GM21576 (cell line): ENCODE measurements at regions not wholly inside any gene's neighbourhood (a gene's known extent, or its start where the extent isn't known, plus 50 kb on each side); places are given as distances from the start of the nearest gene placed in this dataset.

Experiments
- ATAC-seq: cut with Tn5 transposase; IDR thresholded peaks from one replicate; pipeline ENCODE4 v1.9.1; 2021; ENCODE audit warnings: mild to moderate bottlenecking, moderate library complexity; ENCODE audit not compliant: unreplicated experiment

DNA sequence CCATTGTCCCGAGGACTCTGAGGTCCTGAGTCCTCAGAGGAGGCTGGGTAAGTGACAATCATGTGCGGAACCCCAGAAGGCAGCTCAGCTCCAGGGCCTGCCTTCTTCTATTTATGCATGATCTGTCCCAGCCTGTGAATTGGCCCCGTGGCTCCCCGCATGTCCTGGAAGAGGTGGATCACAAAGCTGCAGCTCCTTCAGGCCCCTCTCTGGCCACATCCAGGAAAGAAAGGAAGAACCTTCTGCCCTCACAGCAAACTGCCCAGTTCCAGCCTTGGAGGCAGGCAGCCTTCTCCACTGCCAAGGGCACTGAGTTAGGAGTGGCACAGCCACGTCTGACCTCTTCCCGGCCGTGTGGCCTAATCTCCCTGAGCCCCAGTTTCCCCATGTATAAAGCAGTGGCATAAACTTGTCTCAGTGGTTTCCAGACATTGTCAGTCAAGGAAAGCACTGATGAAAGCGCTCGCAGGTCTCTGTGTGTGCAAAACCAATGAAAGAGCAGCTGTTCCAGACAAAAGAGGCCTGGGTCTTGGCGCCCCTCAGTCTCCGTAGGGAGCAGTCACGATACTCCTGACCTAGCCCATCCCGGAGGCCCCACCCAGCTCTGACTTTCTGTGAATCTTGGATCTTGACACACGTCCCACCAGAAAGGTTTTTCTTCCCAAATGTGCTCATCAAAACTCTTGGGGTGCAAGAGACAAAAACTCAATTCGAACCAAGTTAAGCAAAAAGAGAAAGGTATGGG, 497.3 kb downstream of the SHQ1 start:
- ATAC-seq, result no peak

DNA sequence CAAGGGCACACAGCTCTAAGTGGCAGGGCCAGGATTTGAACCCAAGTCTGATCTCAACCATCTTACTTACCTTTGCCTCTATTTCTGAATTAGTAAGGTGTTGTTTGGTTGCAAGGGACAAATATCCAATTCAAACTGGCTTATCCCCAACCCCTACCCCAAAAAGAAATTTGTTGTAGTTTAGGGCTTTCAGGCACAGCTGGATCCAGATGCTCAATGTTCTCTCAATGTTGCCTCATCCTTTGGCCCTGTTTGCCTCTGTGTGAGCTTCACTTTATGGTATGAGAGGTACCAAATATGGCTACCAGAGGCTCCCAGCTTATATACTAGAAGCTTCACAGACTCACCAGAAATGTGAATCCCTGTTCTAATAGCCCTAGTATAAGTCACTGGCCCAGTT, 499.9 kb downstream of the SHQ1 start:
- ATAC-seq, result no peak

DNA sequence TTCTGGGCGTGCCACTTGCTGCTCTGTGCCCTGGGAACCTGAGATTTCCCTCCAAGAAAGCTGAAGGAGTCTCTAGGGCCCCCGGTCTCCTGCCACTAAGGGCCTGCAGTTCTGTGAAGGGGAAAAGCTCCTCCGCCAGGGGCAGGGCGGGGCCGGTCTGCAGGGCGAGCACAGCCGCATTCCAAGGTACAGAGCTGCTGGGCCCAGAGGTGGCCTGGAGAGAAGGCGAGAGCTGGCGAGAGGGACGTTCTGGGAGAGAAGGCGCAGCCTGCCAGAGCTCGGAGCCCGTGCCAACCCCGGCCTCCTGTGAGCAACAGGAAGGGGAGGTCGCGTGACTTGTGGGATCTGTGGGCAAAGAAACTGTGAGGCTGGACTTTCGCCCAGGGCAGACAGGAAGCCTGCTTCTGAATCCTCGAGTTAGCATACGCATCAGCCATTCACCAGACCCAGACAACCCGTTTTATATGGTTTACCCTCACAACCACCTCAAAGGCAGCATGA, 500.4 kb downstream of the SHQ1 start:
- peak; percentile 77 for ATAC-seq

DNA sequence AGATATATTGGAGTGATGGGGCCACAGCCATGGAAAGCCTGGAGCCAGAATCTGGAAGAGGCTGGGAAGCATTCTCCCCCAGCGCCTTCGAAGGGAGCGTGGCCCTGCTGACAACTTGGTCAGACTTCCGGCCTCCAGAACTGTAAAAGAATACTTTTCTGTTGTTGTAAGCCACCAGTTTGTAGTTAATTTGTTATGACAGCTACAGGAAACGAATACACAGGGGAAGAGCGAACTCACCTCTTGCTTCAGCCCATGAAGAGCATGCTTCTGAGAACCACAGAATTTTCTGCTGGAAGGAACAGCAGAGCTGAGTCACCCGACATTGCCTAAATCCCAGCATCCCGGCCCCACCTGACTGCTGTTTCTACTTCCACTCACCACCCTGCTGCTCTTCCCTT, 501.7 kb downstream of the SHQ1 start:
- no peak for ATAC-seq

DNA sequence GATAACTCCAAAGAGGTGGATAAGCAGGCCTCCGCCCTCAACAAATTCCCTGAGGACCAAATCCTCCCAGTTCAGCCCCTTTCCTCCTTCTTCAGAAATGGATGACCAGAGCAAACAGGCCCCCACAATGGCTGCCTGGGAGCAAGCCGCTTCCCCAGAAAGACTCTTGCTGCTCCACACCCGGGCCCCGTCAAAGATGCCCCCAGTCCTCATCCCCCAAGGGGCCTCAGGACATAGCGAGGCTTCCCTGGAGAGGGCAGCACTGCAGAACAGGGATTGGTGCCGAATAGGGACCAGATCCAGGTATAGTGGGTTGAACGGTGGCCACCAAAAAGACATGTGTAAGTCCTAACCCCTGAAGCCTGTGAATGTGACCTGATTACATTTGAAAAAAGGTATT, 502.3 kb downstream of the SHQ1 start:
- ATAC-seq, result no peak

DNA sequence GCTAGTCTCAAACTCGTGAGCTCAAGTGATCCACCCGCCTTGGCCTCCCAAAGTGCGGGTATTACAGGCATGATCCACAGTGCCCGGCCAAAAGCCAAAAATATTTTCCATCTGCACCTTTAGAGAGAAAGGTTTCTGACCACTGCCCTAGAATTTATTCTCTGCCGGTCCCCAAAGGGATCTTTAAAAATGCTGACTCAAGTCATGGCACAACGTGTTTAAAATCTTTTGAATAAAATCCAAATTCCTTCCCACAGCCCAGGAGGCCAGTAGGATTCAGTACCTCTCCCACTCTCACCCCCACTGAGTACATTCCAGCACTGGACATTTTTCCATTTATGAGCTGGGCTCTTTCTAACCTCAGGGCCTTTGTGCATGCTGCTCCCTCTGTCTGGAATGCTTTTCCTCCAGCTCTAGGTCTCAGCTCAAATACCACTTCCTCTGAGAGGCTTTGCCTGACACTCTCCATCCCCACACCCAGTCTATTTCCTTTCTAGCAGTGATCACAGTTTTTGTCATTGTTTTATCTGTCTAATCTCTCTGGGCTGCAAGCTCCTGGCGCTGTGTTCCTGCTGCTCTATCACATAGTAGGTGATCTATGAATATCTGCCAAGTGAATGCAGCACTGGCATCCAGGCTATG, 502.9 kb downstream of the SHQ1 start:
- ATAC-seq, result no peak

DNA sequence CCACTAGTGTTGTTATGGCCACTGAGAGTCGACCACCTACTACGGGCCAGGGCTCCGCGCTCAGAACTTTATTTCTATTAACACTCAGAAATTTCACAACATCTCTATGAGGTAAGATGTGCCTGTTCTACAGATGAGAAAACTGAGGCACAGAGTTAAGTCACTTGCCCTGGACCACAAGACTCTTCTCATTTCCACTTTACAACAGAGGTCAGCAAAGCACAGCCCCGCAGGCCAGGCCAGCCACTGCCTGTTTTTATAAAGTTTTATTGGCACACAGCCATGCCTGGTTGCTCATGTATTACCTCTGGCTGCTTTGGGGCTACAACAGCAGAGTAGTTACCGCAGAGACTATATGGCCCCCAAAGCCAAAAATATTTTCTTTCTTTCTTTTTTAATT, 503.6 kb downstream of the SHQ1 start:
- ATAC-seq, result no peak

DNA sequence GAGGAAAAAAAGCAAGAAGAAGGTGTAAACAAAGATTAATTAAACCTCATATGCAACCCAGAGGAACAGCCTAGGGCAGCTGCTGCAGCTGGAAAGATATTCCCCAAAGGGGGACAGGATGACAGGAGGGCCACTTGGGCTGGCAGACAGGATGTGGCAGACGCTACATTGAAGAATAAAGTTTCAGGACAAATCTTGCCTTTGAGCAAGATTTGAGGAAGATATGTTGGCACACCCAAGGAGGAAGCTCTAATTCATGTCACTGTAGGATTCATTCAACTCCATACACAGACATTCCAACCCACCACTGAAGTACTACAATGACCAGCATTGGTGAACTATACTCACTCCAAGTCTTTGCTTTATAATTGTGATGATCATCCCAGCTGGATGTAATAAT, 504.0 kb downstream of the SHQ1 start:
- ATAC-seq, result no peak

DNA sequence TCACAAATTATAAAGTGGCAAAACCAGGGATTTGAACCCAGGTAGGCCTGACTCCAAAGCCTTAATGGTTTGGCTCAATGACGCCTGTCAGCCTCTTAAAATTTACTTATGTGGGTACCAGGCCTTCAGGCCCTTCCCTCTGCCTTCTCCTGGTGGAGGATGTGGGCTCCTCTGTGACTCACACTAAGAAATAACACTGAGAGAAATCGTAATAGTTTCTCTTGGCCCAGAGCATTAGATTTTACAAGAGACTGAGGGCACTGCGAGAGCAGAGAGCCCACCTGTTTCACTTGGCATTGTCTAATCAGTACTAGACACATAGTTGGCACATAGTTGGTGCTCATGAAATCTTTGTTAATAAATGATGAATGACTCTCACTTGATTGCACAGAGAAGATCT, 505.2 kb downstream of the SHQ1 start:
- ATAC-seq, result no peak

DNA sequence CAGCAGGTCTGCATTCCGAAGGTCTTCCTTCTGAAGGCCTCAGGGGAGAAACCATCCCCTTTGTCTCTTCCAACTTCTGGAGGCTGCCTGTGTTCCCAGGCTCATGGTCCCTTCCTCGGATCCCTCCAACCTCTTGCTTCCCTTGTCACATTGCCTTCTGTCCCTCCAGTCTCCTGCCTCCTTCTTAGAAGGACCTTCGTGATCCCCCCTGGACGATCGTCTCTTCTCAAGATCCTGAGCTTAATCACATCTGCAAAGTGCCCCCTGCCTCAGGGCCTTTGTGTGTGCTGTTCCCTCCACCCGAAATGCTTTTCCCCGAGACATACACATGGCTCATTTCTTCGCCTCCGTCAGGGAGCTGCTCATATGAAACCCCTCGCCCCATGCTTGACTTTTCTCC, 505.8 kb downstream of the SHQ1 start:
- ATAC-seq, result no peak

DNA sequence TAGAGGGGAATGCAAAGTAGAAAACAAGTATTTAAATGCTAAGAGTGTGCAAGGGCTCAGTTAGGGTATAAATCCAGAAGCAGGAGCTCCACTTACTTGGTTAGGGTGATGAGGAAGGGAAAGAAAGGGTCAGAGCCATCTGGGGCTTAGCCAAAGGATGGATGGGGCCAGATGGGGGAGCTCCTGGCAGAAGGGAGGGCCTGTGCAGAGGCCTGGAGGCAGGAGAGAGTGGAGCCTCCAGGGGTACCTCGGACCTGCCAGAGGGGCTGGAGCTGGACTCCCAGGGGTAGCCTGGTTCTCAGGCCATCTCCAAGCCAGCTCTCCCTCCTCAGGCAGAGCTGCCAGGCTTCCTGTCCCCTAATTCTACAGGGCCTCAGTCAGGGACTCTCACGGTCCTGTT, 506.3 kb downstream of the SHQ1 start:
- no peak for ATAC-seq

DNA sequence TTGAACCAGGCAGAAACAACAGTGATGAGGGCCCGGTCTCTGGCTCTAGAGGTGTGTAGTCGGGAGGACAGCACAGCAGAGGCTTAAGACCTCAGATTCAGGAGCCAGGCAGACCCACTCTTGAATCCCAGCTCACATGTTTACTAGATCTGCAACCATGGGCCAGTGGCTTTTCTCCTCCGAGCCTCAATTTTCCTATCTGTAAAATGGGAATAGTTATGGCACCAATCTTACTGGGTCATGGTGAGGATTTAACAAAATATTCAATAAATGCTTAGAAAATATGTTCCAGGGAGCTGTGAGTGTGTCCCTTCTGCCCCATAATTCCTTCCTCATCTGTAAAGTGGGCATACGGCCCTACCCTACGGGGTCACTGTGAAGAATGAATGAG, 506.9 kb downstream of the SHQ1 start:
- ATAC-seq, result no peak

DNA sequence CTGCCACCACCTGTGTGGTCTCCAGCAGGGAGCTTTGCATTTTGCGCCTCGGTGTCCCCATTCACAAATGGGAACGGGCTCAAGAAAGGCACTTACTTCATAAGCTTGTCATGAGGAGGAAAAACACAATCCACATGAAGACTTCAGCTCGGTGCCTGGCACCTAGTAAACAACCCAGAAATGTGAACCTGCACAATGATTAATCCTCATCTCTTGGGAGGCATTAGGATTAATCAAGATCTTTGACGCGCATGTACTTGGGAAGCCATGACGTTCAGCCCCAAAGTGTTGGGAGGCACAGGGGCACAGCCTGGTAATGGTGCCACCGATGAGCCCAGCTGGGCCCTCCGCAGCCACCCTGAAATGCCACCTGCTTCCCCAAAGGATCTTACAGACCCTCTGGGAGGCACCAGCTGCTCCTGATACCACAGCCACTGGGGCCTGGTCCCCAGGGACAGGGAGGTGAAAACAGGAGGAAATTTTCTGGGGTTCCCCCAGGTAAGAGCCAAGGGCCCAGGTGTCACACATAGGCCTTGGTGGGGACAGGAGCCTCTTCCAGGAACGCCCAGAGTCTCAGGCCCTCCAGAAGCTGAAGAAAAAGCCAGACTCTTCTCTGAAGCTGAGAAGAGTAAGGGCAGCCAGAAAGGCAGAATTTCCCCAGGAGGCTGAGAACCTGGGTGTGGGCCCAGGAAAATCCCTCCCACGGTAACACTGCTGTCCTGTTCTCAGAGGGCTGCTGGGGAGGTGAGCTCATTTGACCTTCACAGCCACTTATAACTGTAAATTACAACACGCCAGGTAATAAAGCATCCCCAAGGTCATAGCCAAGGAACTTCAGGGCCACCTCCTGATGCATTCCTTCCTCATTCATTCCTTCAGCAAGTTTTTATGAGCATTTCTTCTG, 507.5 kb downstream of the SHQ1 start:
- no peak for ATAC-seq

DNA sequence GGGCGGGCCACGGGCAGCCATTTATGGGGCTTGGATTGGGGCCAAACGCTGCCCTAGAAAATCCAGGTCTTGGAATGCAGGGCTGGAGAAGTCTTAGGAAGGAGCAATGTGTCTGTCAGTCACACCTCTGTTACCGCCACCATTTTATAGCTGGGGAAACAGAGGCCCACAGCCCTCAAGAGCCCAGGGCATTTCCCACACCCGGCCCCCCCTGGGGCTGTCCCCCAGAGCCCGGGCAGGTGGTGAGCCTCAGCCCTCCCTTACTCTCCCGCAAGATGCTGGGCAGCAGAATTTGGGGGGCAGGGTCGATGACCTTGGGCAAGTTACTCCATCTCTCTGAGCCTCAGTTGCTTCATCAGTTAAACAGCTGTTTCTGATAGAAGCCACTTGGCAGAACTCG, 508.2 kb downstream of the SHQ1 start:
- ATAC-seq, result no peak

DNA sequence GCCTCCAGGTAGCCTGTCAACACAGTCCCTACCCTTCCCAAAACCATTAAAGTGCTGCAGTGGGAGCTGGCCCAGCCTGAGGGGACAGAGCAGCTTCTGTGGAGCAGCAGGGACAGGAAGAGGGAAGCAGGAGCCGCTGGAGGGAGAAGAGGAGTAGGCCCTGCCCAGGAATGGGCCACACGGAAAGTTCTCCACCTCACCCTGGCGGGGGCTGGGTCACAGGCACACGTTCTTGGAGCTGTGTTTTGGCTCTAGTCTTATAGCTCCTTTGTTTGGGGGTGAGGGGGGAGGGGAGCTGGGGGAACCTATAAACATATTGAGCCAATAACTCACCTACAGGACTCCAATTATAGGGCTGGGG, 508.6 kb downstream of the SHQ1 start:
- ATAC-seq, result no peak

DNA sequence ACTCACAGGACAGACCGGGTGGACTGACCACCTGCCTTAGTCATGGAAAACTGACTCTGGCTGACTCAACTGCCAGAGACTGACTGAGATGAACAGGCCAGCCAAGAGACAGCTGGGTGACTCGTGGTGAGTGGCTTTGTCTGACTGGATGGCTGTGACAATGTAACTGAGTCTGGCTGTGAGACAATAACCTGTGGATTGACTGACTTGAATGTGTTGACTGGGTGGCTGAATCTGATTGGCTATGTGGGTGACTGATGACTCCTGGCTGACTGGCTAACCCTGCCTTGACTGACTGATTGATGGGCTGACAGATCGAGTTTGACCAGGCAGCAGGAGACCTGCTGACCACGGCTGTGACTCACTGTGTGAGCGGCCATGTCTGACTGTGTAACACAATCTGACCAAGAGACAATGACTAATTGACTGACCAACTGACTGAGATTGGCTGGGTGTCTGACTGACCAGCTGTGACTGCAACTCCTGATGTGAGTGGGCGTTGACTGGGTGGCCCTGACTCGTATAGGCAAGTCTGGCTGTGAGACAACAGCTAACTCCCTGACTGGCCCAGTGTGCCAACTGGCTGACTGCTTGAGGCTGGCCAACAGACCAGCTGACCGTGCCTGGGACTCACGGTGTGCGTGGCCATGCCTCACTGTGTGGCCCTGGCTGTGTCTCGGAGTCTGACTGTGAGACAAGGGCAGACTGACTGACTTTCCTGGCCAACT, 509.1 kb downstream of the SHQ1 start:
- no peak for ATAC-seq

DNA sequence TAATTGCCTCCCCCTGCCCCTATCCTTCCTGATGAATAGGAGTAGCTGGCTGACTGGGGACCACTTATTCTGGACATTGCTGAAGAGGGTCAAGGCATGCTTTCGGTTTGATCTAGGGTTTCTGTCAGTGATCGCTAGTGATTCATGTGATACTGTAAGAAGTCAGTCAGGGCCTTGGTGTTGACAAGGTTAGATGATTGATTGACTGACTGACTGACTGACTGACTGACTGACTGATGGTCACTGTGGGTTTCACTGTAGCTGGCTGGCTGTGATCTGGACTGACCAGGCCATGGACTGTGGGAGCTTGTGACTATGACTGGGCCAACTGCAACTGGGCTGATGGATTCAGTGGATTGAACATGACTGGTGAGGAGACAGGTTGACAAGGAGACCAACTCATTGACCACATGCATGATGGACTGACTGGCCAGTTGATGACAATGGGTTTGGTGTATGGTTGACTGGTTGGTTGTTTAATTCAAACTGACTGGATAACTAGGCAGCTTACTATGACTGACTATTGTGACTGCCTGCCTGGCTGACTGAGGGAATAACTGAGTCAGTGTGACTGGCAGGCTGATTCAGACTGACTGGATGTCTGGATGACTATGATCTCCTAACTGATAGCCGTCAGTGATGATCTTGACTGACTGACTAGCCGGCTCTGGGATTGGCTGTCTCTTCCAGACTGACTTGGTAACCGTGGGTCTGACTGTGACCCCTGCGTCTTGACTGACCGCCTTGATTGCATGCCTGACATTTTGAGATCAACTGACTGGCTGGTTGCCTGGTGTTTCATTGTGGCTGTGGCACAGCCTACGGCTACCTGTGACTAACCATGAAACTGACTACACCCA, 509.9 kb downstream of the SHQ1 start:
- ATAC-seq, result no peak

DNA sequence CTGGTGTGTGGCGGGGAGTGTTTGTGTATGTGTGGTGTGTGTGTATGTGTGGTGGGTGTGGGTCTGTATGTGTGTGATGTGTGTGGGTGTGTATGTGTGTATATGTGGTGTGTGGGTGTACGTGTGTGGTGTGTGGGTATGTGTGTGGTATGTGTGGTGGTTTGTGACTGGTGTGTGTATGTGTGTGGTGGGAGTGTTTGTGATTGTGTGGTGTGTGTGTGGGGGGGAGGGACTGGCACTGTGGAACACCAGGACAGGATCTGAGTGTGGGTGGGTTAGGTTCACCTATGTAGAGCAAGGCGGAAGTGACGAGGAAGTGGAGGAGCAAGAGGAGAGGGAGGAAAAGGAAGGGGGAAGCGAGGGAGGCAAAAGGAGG, 510.8 kb downstream of the SHQ1 start:
- ATAC-seq, result no peak

DNA sequence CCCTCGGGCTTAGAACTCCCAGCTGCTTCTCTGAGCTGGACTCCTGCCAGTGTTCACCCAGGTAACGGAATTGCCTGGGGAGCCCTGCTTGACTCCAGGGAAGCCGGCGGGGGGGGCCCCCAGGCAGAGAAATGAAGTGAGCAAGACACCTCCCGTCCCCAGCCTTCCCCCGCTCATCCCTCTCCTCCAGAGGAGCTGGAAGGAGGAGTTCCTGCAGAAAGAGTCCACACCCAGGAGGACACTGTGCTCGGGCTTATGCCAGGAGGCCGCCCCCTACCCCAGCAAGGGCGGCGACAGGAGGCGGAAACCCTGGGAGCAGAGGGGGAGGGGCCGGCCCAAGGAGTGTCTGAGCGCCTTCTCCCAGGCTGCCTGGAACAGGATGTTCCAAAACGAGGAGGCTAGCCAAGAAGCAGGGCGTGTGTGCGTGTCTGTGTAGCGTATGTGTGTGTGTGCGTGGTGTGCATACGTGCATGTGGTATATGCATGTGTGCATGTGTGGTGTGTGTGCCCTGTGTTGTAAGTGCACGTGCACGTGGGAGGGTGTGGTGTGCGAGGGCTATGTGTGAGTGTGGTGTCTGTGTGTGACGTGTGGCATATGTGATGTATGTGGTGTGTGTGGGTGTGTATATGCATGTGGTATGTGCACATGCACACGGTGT, 511.3 kb downstream of the SHQ1 start:
- ATAC-seq, result no peak
